ENCODE measurements at regions not wholly inside any gene's neighbourhood (a gene's known extent, or its start where the extent isn't known, plus 50 kb on each side); places are given as distances from the start of the nearest gene placed in this dataset.
"Not testable (repeated sequence)": the region's sequence is repeated elsewhere in the genome, so short reads cannot be mapped to it uniquely, and the experiment has no call there.

GRCh38 chr14:105689722-105690121, 163.3 kb downstream of the TMEM121 start:
- 40 to 86% methylated on average over 1 of the region's 1 CpG for WGBS, 2 experiments (ENCODE audit: insufficient coverage in 2 of 2)
- no peak overlapping the region for H3K4me3 ChIP-seq (ENCODE audit: extremely low read depth, insufficient read depth, low read length, poor library complexity, severe bottlenecking)
- no peaks in the 10 kb centered on the region for H3K4me1 ChIP-seq (ENCODE audit: control insufficient read depth, insufficient read depth, low read length, poor library complexity, severe bottlenecking)
- peaks cover 36% of the 10 kb centered on the region for H3K9me3 ChIP-seq (ENCODE audit: control insufficient read depth, low read length)
- H3K36me3 ChIP-seq (ENCODE audit: control insufficient read depth, insufficient read depth, low read length): no peaks in the 10 kb centered on the region
- no peak overlapping the region for H3K27ac ChIP-seq (ENCODE audit: low read depth, low read length, severe bottlenecking)

GRCh38 chr14:105690671-105691070, 164.3 kb downstream of the TMEM121 start:
- peaks cover 38% of the 10 kb centered on the region for H3K9me3 ChIP-seq (ENCODE audit: control insufficient read depth, low read length)
- WGBS, 2 experiments (ENCODE audit: insufficient coverage in 2 of 2): 65 to 74% methylated on average over 3 of the region's 3 CpGs
- H3K4me3 ChIP-seq (ENCODE audit: extremely low read depth, insufficient read depth, low read length, poor library complexity, severe bottlenecking): no peak overlapping the region
- no peaks in the 10 kb centered on the region for H3K36me3 ChIP-seq (ENCODE audit: control insufficient read depth, insufficient read depth, low read length)
- H3K4me1 ChIP-seq (ENCODE audit: control insufficient read depth, insufficient read depth, low read length, poor library complexity, severe bottlenecking): no peaks in the 10 kb centered on the region
- H3K27ac ChIP-seq (ENCODE audit: low read depth, low read length, severe bottlenecking): no peak overlapping the region

GRCh38 chr14:105691321-105692109, 165.1 kb downstream of the TMEM121 start:
- WGBS, 2 experiments (ENCODE audit: insufficient coverage in 2 of 2): 72 to 89% methylated on average over 5 to 20 of the region's 25 CpGs
- H3K27ac ChIP-seq (ENCODE audit: low read depth, low read length, severe bottlenecking); H3K36me3 ChIP-seq (ENCODE audit: control insufficient read depth, insufficient read depth, low read length): not testable (repeated sequence)

GRCh38 chr14:105692110-105692685, 165.8 kb downstream of the TMEM121 start:
- peaks cover 38% of the 10 kb centered on the region for H3K9me3 ChIP-seq (ENCODE audit: control insufficient read depth, low read length)
- no CpG with 5 or more reads among the region's 19 CpGs for WGBS, 2 experiments (ENCODE audit: insufficient coverage in 2 of 2)
- not testable (repeated sequence) for H3K27ac ChIP-seq (ENCODE audit: low read depth, low read length, severe bottlenecking); H3K4me1 ChIP-seq (ENCODE audit: control insufficient read depth, insufficient read depth, low read length, poor library complexity, severe bottlenecking); H3K4me3 ChIP-seq (ENCODE audit: extremely low read depth, insufficient read depth, low read length, poor library complexity, severe bottlenecking); H3K36me3 ChIP-seq (ENCODE audit: control insufficient read depth, insufficient read depth, low read length)

More at GRCh38 chr14:105691321-105692109, 165.1 kb downstream of the TMEM121 start:
- not testable (repeated sequence) for H3K4me1 ChIP-seq (ENCODE audit: control insufficient read depth, insufficient read depth, low read length, poor library complexity, severe bottlenecking); H3K4me3 ChIP-seq (ENCODE audit: extremely low read depth, insufficient read depth, low read length, poor library complexity, severe bottlenecking)
- H3K9me3 ChIP-seq (ENCODE audit: control insufficient read depth, low read length): peaks cover 38% of the 10 kb centered on the region

- H3K36me3 ChIP-seq (ENCODE audit: control insufficient read depth, insufficient read depth, low read length): no peaks in the 10 kb centered on the region
- H3K4me3 ChIP-seq (ENCODE audit: extremely low read depth, insufficient read depth, low read length, poor library complexity, severe bottlenecking): no peak overlapping the region
- no peak overlapping the region for H3K27ac ChIP-seq (ENCODE audit: low read depth, low read length, severe bottlenecking)
- H3K4me1 ChIP-seq (ENCODE audit: control insufficient read depth, insufficient read depth, low read length, poor library complexity, severe bottlenecking): no peaks in the 10 kb centered on the region
- 100% methylated on average over 1 of the region's 2 CpGs; no CpG with 5 or more reads in 1 of the 2 experiments for WGBS, 2 experiments (ENCODE audit: insufficient coverage in 2 of 2)
- peaks cover 31% of the 10 kb centered on the region for H3K9me3 ChIP-seq (ENCODE audit: control insufficient read depth, low read length)
These were observed 168.6 kb downstream of the TMEM121 start for GRCh38 chr14:105694961-105695360.

- not testable (repeated sequence) for H3K27ac ChIP-seq (ENCODE audit: low read depth, low read length, severe bottlenecking); H3K4me1 ChIP-seq (ENCODE audit: control insufficient read depth, insufficient read depth, low read length, poor library complexity, severe bottlenecking); H3K36me3 ChIP-seq (ENCODE audit: control insufficient read depth, insufficient read depth, low read length); H3K4me3 ChIP-seq (ENCODE audit: extremely low read depth, insufficient read depth, low read length, poor library complexity, severe bottlenecking)
- no CpG with 5 or more reads among the region's 11 CpGs for WGBS, 2 experiments (ENCODE audit: insufficient coverage in 2 of 2)
- H3K9me3 ChIP-seq (ENCODE audit: control insufficient read depth, low read length): peaks cover 20% of the 10 kb centered on the region
These were observed 170.0 kb downstream of the TMEM121 start for GRCh38 chr14:105696388-105696787.

GRCh38 chr14:105697414-105697813, 171.0 kb downstream of the TMEM121 start:
- WGBS, 2 experiments (ENCODE audit: insufficient coverage in 2 of 2): 85% methylated on average over 7 of the region's 22 CpGs; no CpG with 5 or more reads in 1 of the 2 experiments
- peaks cover 27% of the 10 kb centered on the region for H3K9me3 ChIP-seq (ENCODE audit: control insufficient read depth, low read length)
- not testable (repeated sequence) for H3K27ac ChIP-seq (ENCODE audit: low read depth, low read length, severe bottlenecking); H3K4me3 ChIP-seq (ENCODE audit: extremely low read depth, insufficient read depth, low read length, poor library complexity, severe bottlenecking); H3K4me1 ChIP-seq (ENCODE audit: control insufficient read depth, insufficient read depth, low read length, poor library complexity, severe bottlenecking); H3K36me3 ChIP-seq (ENCODE audit: control insufficient read depth, insufficient read depth, low read length)

GRCh38 chr14:105697955-105698354, 171.6 kb downstream of the TMEM121 start:
- 68 to 83% methylated on average over 4 of the region's 5 CpGs for WGBS, 2 experiments (ENCODE audit: insufficient coverage in 2 of 2)
- not testable (repeated sequence) for H3K36me3 ChIP-seq (ENCODE audit: control insufficient read depth, insufficient read depth, low read length); H3K27ac ChIP-seq (ENCODE audit: low read depth, low read length, severe bottlenecking); H3K4me1 ChIP-seq (ENCODE audit: control insufficient read depth, insufficient read depth, low read length, poor library complexity, severe bottlenecking); H3K4me3 ChIP-seq (ENCODE audit: extremely low read depth, insufficient read depth, low read length, poor library complexity, severe bottlenecking)
- H3K9me3 ChIP-seq (ENCODE audit: control insufficient read depth, low read length): peaks cover 30% of the 10 kb centered on the region

- H3K27ac ChIP-seq (ENCODE audit: low read depth, low read length, severe bottlenecking); H3K4me1 ChIP-seq (ENCODE audit: control insufficient read depth, insufficient read depth, low read length, poor library complexity, severe bottlenecking); H3K36me3 ChIP-seq (ENCODE audit: control insufficient read depth, insufficient read depth, low read length); H3K4me3 ChIP-seq (ENCODE audit: extremely low read depth, insufficient read depth, low read length, poor library complexity, severe bottlenecking): not testable (repeated sequence)
- H3K9me3 ChIP-seq (ENCODE audit: control insufficient read depth, low read length): peaks cover 25% of the 10 kb centered on the region
- 94% methylated on average over 9 to 10 of the region's 27 CpGs for WGBS, 2 experiments (ENCODE audit: insufficient coverage in 2 of 2)
These were observed 172.7 kb downstream of the TMEM121 start for GRCh38 chr14:105698940-105699556.

GRCh38 chr14:105699706-105700105, 173.3 kb downstream of the TMEM121 start:
- WGBS, 2 experiments (ENCODE audit: insufficient coverage in 2 of 2): 67 to 78% methylated on average over 5 of the region's 9 CpGs
- not testable (repeated sequence) for H3K4me1 ChIP-seq (ENCODE audit: control insufficient read depth, insufficient read depth, low read length, poor library complexity, severe bottlenecking)

GRCh38 chr14:105700146-105700545, 173.8 kb downstream of the TMEM121 start:
- 82 to 87% methylated on average over 2 to 13 of the region's 13 CpGs for WGBS, 2 experiments (ENCODE audit: insufficient coverage in 2 of 2)
- H3K36me3 ChIP-seq (ENCODE audit: control insufficient read depth, insufficient read depth, low read length); H3K4me1 ChIP-seq (ENCODE audit: control insufficient read depth, insufficient read depth, low read length, poor library complexity, severe bottlenecking); H3K27ac ChIP-seq (ENCODE audit: low read depth, low read length, severe bottlenecking); H3K4me3 ChIP-seq (ENCODE audit: extremely low read depth, insufficient read depth, low read length, poor library complexity, severe bottlenecking): not testable (repeated sequence)
- peaks cover 14% of the 10 kb centered on the region for H3K9me3 ChIP-seq (ENCODE audit: control insufficient read depth, low read length)

More at GRCh38 chr14:105699706-105700105, 173.3 kb downstream of the TMEM121 start:
- H3K36me3 ChIP-seq (ENCODE audit: control insufficient read depth, insufficient read depth, low read length); H3K4me3 ChIP-seq (ENCODE audit: extremely low read depth, insufficient read depth, low read length, poor library complexity, severe bottlenecking); H3K27ac ChIP-seq (ENCODE audit: low read depth, low read length, severe bottlenecking): not testable (repeated sequence)
- H3K9me3 ChIP-seq (ENCODE audit: control insufficient read depth, low read length): peaks cover 19% of the 10 kb centered on the region
